HUES64 (cell line): ENCODE measurements at regions not wholly inside any gene's neighbourhood (a gene's known extent, or its start where the extent isn't known, plus 50 kb on each side); places are given as distances from the start of the nearest gene placed in this dataset.

Experiments
- H3K27ac ChIP-seq: 2 replicates; pipeline ENCODE4 v1.7.0; 2013; ENCODE audit warnings: low read depth, low read length, inconsistent platforms
- H3K27me3 ChIP-seq: 2 replicates; pipeline ENCODE4 v1.6.1; 2013; ENCODE audit warnings: mild to moderate bottlenecking, low read length; ENCODE audit not compliant: insufficient read depth
- H3K36me3 ChIP-seq: 2 replicates; pipeline ENCODE4 v1.6.1; 2013; ENCODE audit warnings: mild to moderate bottlenecking, low read length; ENCODE audit not compliant: insufficient read depth
- H3K4me1 ChIP-seq: 2 replicates; pipeline ENCODE4 v1.6.1; 2013; ENCODE audit warnings: mild to moderate bottlenecking, low read length, moderate library complexity; ENCODE audit not compliant: insufficient read depth
- H3K4me3 ChIP-seq: 2 replicates; pipeline ENCODE4 v1.5.1; 2013; ENCODE audit warnings: mild to moderate bottlenecking, low read length, moderate library complexity
- H3K9ac ChIP-seq: 2 replicates; pipeline ENCODE4 v1.6.1; 2013; ENCODE audit warnings: mild to moderate bottlenecking, low read depth, low read length
- H3K9me3 ChIP-seq: 2 replicates; pipeline ENCODE4 v1.6.1; 2013; ENCODE audit warnings: low read depth, low read length; ENCODE audit not compliant: insufficient read depth
- WGBS: fragments of 150-250, 120-280 bp; methylation state at CpG from one replicate; pipeline ENCODE4 v1.1.7; 2013; ENCODE audit warnings: missing lambda C conversion rate; 5-methylcytosine and 5-hydroxymethylcytosine counted together

- H3K27ac ChIP-seq = no peak overlapping the region
- no peaks in the 10 kb centered on the region for H3K36me3 ChIP-seq
- H3K9me3 ChIP-seq = no peaks in the 10 kb centered on the region
- no peak overlapping the region for H3K9ac ChIP-seq
- no peaks in the 10 kb centered on the region for H3K27me3 ChIP-seq
- no peak overlapping the region for H3K4me3 ChIP-seq
- H3K4me1 ChIP-seq = no peaks in the 10 kb centered on the region
- WGBS = no CpG with 5 or more reads among the region's 2 CpGs
Observed at GRCh38 chr3:163138258-163138657, 1641.7 kb downstream of the OTOL1 start.

- H3K36me3 ChIP-seq = no peaks in the 10 kb centered on the region
- H3K9ac ChIP-seq = no peak overlapping the region
- no peaks in the 10 kb centered on the region for H3K27me3 ChIP-seq
- H3K4me3 ChIP-seq = no peak overlapping the region
- no peaks in the 10 kb centered on the region for H3K4me1 ChIP-seq
- 96% methylated on average over 5 of the region's 5 CpGs for WGBS
- H3K9me3 ChIP-seq = peaks cover 22% of the 10 kb centered on the region
- H3K27ac ChIP-seq = no peak overlapping the region
Observed at GRCh38 chr3:163132111-163132510, 1635.5 kb downstream of the OTOL1 start.

- Histone ChIP-seq H3K27me3 (no peaks in the 10 kb centered on the region), H3K27ac (no peak overlapping the region), H3K4me3 (no peak overlapping the region), H3K4me1 (no peaks in the 10 kb centered on the region), H3K9ac (no peak overlapping the region), H3K36me3 (no peaks in the 10 kb centered on the region), H3K9me3 (peaks cover 45% of the 10 kb centered on the region)
- 98% methylated on average over 3 of the region's 3 CpGs for WGBS
Observed at GRCh38 chr3:163129287-163129686, 1632.7 kb downstream of the OTOL1 start.

GRCh38 chr3:163126115-163126514 is 1629.5 kb downstream of the OTOL1 start:
- H3K27me3 ChIP-seq = no peaks in the 10 kb centered on the region
- no peak overlapping the region for H3K9ac ChIP-seq
- peaks cover 52% of the 10 kb centered on the region for H3K9me3 ChIP-seq
- no peaks in the 10 kb centered on the region for H3K4me1 ChIP-seq
- H3K27ac ChIP-seq = no peak overlapping the region
- no peak overlapping the region for H3K4me3 ChIP-seq
- H3K36me3 ChIP-seq = no peaks in the 10 kb centered on the region
